Glutamatergic neuron (in vitro differentiated cells): ENCODE measurements at regions not wholly inside any gene's neighbourhood (a gene's known extent, or its start where the extent isn't known, plus 50 kb on each side); places are given as distances from the start of the nearest gene placed in this dataset.
"Not testable (repeated sequence)": the region's sequence is repeated elsewhere in the genome, so short reads cannot be mapped to it uniquely, and the experiment has no call there.

Experiments used
- DNase-seq: peaks from one replicate; pipeline ENCODE4 v3.0.0; 2022
- H3K27ac Mint-ChIP-seq: one replicate; pipeline ENCODE4 v1.8.0; 2020; ENCODE audit warnings: mild to moderate bottlenecking, mixed read lengths, inconsistent platforms; ENCODE audit not compliant: unreplicated experiment
- H3K27me3 Mint-ChIP-seq: one replicate; pipeline ENCODE4 v1.8.0; 2020; ENCODE audit warnings: mild to moderate bottlenecking, moderate library complexity, mixed read lengths, inconsistent platforms; ENCODE audit not compliant: unreplicated experiment
- H3K36me3 Mint-ChIP-seq: one replicate; pipeline ENCODE4 v1.8.0; 2020; ENCODE audit warnings: mild to moderate bottlenecking, mixed read lengths, inconsistent platforms; ENCODE audit not compliant: unreplicated experiment
- H3K4me1 Mint-ChIP-seq: one replicate; pipeline ENCODE4 v1.8.0; 2020; ENCODE audit warnings: mild to moderate bottlenecking, low read depth, mixed read lengths, inconsistent platforms; ENCODE audit not compliant: unreplicated experiment
- H3K4me3 Mint-ChIP-seq: one replicate; pipeline ENCODE4 v1.8.0; 2020; ENCODE audit warnings: mild to moderate bottlenecking, mixed read lengths, inconsistent platforms; ENCODE audit not compliant: unreplicated experiment
- H3K9me3 Mint-ChIP-seq: one replicate; pipeline ENCODE4 v1.8.0; 2020; ENCODE audit warnings: mild to moderate bottlenecking, moderate library complexity, mixed read lengths, inconsistent platforms; ENCODE audit not compliant: unreplicated experiment
- CTCF ChIP-seq: fragments of 200-600 bp; sonication (generic); IDR thresholded peaks from one replicate; pipeline ENCODE4 v1.5.0; 2021; ENCODE audit not compliant: partially characterized antibody, unreplicated experiment

- Mint-ChIP-seq H3K9me3 (no peaks in the 10 kb centered on the region), H3K36me3 (no peaks in the 10 kb centered on the region), H3K27me3 (no peaks in the 10 kb centered on the region), H3K4me1 (no peaks in the 10 kb centered on the region), H3K27ac (no peak overlapping the region), H3K4me3 (no peak overlapping the region)
- no peak for TF ChIP-seq CTCF
- DNase-seq: no peak
Observed at GRCh38 chr4:115537387-115537786, 424.0 kb upstream of the NDST4 start.

GRCh38 chr4:115529126-115529525, 415.7 kb upstream of the NDST4 start:
- TF ChIP-seq CTCF: no peak
- H3K27ac Mint-ChIP-seq: no peak overlapping the region
- H3K4me3 Mint-ChIP-seq: no peak overlapping the region

GRCh38 chr4:115519476-115519875, 406.1 kb upstream of the NDST4 start:
- not testable (repeated sequence) for H3K27ac Mint-ChIP-seq, H3K4me3 Mint-ChIP-seq, H3K9me3 Mint-ChIP-seq, H3K4me1 Mint-ChIP-seq, H3K27me3 Mint-ChIP-seq, DNase-seq
- H3K36me3 Mint-ChIP-seq: peaks cover 13% of the 10 kb centered on the region

More at GRCh38 chr4:115529126-115529525, 415.7 kb upstream of the NDST4 start:
- DNase-seq: no peak
- Mint-ChIP-seq H3K9me3 (no peaks in the 10 kb centered on the region), H3K4me1 (no peaks in the 10 kb centered on the region), H3K36me3 (no peaks in the 10 kb centered on the region), H3K27me3 (no peaks in the 10 kb centered on the region)

GRCh38 chr4:115515772-115516171, 402.4 kb upstream of the NDST4 start:
- Mint-ChIP-seq H3K27me3 (peaks cover 2% of the 10 kb centered on the region), H3K4me1 (no peaks in the 10 kb centered on the region), H3K27ac (no peak overlapping the region), H3K9me3 (no peaks in the 10 kb centered on the region), H3K4me3 (no peak overlapping the region), H3K36me3 (no peaks in the 10 kb centered on the region)
- DNase-seq: no peak
- no peak for TF ChIP-seq CTCF

GRCh38 chr4:115515366-115515765, 401.9 kb upstream of the NDST4 start:
- H3K27me3 Mint-ChIP-seq: peaks cover 2% of the 10 kb centered on the region

More at GRCh38 chr4:115515366-115515765, 401.9 kb upstream of the NDST4 start:
- H3K4me3 Mint-ChIP-seq: no peak overlapping the region
- no peak for TF ChIP-seq CTCF
- no peak for DNase-seq
- no peak overlapping the region for H3K27ac Mint-ChIP-seq
- no peaks in the 10 kb centered on the region for H3K4me1 Mint-ChIP-seq
- H3K9me3 Mint-ChIP-seq: no peaks in the 10 kb centered on the region
- H3K36me3 Mint-ChIP-seq: no peaks in the 10 kb centered on the region
